ENCODE measurements at regions not wholly inside any gene's neighbourhood (a gene's known extent, or its start where the extent isn't known, plus 50 kb on each side); places are given as distances from the start of the nearest gene placed in this dataset.
"Not testable (repeated sequence)": the region's sequence is repeated elsewhere in the genome, so short reads cannot be mapped to it uniquely, and the experiment has no call there.

DNA sequence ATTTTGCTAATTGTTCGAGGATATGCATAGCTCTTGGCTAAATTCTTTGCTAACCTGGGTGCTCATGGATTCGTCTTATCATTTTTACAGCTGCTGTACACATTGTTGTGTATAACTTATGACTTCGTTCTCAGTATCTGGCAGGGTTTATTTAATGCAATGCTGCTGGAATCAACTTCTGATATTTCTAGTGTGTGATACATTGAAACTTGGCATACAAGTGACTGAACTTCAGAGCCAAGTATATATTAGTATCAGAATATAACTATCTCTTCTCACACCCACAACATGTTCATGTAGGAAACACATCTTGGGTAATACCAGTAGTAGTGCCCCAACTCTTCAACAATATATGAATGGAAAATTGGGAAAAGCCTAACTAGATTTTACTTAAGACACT, 764.2 kb downstream of the TENT5A start (continued):
- TF ChIP-seq ZNF331 (CRISPR knock-in tag; IDR thresholded peaks at IDR 0.05; ENCODE audit: low read depth) (no peak), NANOG (IDR thresholded peaks at IDR 0.05; ENCODE audit: borderline replicate concordance) (no peak), EZH2phosphoT487 (IDR thresholded peaks at IDR 0.05; ENCODE audit: unreplicated experiment) (no peak), REST (IDR thresholded peaks at IDR 0.05; ENCODE audit: unreplicated experiment) (no peak), CTCF (conservative IDR thresholded peaks at IDR 0.05; ENCODE audit: low read depth in 2 of 2) (no peak), EZH2 (IDR thresholded peaks at IDR 0.05; ENCODE audit: low read depth, unreplicated experiment) (no peak), POLR2AphosphoS5 (IDR thresholded peaks at IDR 0.05; ENCODE audit: low read depth) (no peak)
- TF ChIP-seq, protein P1, sequence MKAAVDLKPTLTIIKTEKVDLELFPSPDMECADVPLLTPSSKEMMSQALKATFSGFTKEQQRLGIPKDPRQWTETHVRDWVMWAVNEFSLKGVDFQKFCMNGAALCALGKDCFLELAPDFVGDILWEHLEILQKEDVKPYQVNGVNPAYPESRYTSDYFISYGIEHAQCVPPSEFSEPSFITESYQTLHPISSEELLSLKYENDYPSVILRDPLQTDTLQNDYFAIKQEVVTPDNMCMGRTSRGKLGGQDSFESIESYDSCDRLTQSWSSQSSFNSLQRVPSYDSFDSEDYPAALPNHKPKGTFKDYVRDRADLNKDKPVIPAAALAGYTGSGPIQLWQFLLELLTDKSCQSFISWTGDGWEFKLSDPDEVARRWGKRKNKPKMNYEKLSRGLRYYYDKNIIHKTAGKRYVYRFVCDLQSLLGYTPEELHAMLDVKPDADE (IDR thresholded peaks at IDR 0.05), result no peak

- 0 out of 2 replicates have a peak, but pooled peaks cover 13% of the 10 kb centered on the region for H3K9me2 ChIP-seq (ENCODE audit: insufficient read depth)
- H3K27me3 Mint-ChIP-seq (ENCODE audit: insufficient read depth, low read depth, poor library complexity); H3K4me3 Mint-ChIP-seq; H3K79me2 ChIP-seq (replicated peaks; ENCODE audit: insufficient read depth); H4K20me1 ChIP-seq (replicated peaks; ENCODE audit: insufficient read depth); H2AFZ ChIP-seq; H3K4me3 ChIP-seq; H3K4me1 ChIP-seq (ENCODE audit: insufficient read depth); H3K36me3 ChIP-seq (ENCODE audit: insufficient read depth); H3K27me3 ChIP-seq (ENCODE audit: insufficient read depth); DNase-seq (ENCODE audit: low spot score); H3K27ac Mint-ChIP-seq; H3F3A ChIP-seq (replicated peaks; ENCODE audit: low read depth); H3K4me1 Mint-ChIP-seq; ATAC-seq; H3K4me2 ChIP-seq; H3K27ac ChIP-seq (ENCODE audit: low read depth): not testable (repeated sequence)
- peaks cover 14% of the 10 kb centered on the region; the same call in 2 of the 3 replicates for H3K36me3 Mint-ChIP-seq (ENCODE audit: low read depth)
- H3K9me3 Mint-ChIP-seq, result peaks cover 16% of the 10 kb centered on the region
Observed at GRCh38 chr6:80981226-80981625, 771.3 kb downstream of the TENT5A start.

Measured in GM23338 (cell line).